Astrocyte of the hippocampus (primary cell): ENCODE measurements at regions not wholly inside any gene's neighbourhood (a gene's known extent, or its start where the extent isn't known, plus 50 kb on each side); places are given as distances from the start of the nearest gene placed in this dataset.

Experiments
- DNase-seq: peaks from one replicate; pipeline ENCODE4 v3.0.0; 2011; ENCODE audit warnings: low read depth, low spot score

- no peak for DNase-seq
These were observed 55.6 kb downstream of the MRPL32 start for GRCh38 chr7:42987648-42988214.

DNA sequence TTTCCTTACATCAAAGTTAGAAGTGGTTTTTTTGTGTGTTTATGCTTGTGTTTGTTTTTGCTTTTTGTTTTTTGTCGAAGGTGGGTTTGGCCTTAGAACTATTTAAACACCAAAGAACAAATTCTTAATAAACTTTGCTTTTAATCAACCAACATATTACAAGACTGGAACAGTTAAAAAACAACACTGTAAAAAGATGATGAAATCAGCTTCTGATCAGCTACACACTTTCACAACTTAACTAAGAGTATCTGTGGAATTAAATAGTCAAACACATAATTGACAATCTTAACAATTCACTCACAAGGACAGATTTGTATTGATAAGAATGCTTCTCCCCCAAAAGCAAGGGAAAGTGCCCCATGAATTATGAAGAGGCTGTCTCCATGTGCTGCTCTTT lies 58.8 kb downstream of the MRPL32 start:
- DNase-seq, result no peak

GRCh38 chr7:42991913-42992591 lies 59.9 kb downstream of the MRPL32 start:
- DNase-seq, result no peak

DNA sequence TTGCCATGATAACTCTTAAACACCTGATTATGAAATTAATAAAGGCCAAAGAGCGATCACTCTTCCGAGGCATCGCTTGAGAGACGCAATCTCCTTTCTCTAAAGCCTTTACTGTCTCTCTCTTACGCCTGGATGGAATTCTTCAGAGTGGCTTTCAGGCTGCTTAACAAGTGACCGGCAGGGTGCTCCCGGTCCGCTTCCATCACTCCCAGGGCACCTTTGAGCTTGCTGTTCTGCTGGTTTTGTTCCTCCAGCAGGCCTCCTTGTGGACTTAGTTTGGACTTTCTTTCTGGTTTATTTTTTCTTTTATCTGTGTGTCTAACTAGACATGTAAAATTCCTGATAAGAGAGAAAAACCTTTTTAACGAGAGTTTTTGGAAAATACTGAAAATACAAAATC lies 60.9 kb downstream of the MRPL32 start:
- no peak for DNase-seq

GRCh38 chr7:42994096-42994495 lies 61.9 kb downstream of the MRPL32 start:
- no peak for DNase-seq

- DNase-seq, result no peak
These were observed 65.4 kb downstream of the MRPL32 start for GRCh38 chr7:42997611-42998010.

GRCh38 chr7:43004082-43004481 lies 71.9 kb downstream of the MRPL32 start:
- DNase-seq, result no peak

DNA sequence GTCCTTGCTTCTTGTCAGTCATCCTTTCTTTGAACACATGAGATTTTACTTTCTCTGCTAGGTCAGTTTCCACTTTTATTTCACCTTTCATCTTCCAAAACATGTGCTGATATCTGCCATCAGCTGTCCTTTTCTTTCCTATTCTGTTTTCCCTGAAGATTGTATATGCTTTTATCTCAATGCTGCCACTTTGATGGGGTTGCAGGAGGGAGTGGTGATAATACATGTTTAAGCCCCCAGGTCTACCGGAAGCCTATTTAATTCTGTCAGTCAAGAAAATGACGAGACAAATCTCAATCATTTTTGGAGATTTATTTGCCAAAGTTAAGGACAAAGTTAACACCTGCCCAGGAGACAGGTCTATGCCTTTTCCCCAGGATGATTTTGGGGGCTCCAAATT lies 73.8 kb downstream of the MRPL32 start:
- DNase-seq, result no peak

- DNase-seq, result no peak
These were observed 77.9 kb downstream of the MRPL32 start for GRCh38 chr7:43010061-43010460.

- no peak for DNase-seq
These were observed 79.7 kb downstream of the MRPL32 start for GRCh38 chr7:43011879-43012278.

DNA sequence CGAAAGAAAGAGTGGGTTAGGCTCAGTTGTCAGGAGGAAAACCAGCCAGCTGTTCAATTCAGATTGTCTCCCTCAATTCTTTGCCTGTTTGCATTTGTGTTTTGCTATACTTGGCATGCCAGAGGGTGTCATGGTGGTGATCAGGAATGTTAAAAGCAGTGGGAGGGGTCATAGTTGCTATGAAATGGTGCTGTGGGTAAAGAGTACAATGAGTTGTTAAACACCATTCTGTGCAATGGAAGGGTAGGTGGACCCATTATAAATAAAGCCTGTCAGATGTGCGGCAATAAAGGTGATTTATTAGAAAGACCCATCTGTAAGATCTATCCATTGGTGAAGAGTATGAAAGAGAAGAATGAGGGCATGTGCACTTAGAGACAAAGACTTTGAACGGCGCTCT lies 82.2 kb downstream of the MRPL32 start:
- DNase-seq, result no peak

GRCh38 chr7:43015301-43015700 lies 83.1 kb downstream of the MRPL32 start:
- no peak for DNase-seq

GRCh38 chr7:43018446-43018845 lies 86.3 kb downstream of the MRPL32 start:
- DNase-seq, result peak; percentile 2

GRCh38 chr7:43021431-43021830 lies 89.3 kb downstream of the MRPL32 start:
- DNase-seq, result peak; percentile 34

GRCh38 chr7:43022008-43022407 lies 89.8 kb downstream of the MRPL32 start:
- DNase-seq, result peak; percentile 2

- no peak for DNase-seq
These were observed 79.1 kb upstream of the HECW1 start for GRCh38 chr7:43033369-43033768.

GRCh38 chr7:43034535-43035002 lies 77.9 kb upstream of the HECW1 start:
- DNase-seq, result no peak

GRCh38 chr7:43037531-43037930 lies 74.9 kb upstream of the HECW1 start:
- no peak for DNase-seq

DNA sequence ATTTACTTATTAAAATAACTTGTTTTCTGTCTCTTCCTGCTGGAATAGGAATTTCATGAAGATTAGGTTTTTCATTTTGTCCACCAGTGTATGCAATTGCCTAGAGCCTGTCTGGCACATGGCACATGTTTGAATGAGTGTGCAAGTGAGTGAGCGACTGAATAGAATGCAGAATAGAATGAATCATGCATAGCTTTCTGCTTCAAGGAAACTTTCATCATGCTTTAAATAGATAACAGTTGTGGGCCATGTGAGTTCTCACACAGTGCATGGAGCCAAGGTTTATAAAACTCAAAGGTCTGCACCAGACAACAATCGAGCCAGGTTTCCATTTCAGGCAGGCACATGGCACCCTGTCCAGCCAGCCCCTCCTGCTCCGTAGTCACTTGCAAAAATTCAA lies 74.2 kb upstream of the HECW1 start:
- DNase-seq, result peak; percentile 24

- no peak for DNase-seq
These were observed 73.1 kb upstream of the HECW1 start for GRCh38 chr7:43039346-43039745.

DNA sequence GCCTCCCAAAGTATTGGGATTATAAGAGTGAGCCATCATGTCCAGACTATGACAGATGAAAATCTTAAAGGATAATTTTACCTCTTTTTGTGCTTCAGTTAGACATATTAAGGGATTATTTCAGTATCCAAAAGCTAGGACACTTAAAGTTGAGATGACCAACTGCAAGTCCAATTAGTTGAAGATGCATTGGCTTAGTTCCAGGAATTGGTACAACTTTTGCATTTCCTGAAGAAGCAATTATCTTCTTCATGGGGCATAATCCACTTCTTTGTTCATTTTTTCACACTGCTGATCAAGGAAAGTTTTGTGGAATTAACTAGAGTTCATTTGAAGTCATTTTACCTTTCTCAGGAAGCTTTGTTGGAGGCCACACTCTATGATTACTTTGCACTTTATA lies 72.0 kb upstream of the HECW1 start:
- no peak for DNase-seq

- DNase-seq, result no peak
These were observed 71.3 kb upstream of the HECW1 start for GRCh38 chr7:43041105-43041504.

DNA sequence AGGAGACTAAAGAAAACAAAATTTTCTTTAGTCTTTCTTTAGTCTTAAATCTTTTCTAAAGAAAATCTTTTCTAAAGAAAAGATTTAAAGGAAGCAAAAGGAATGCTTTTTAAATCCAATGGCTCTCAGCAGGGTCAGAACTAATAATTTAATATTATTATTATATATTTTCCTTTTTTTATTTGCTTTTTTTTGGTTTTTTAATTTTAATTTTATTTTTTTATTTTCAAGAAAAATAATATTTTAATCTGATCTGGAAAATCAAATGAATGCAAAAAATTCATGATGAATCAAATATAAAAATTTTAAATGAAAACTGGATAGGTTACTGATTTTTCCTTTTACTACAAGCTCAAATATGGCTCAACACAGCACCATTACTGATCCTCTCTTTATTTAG lies 70.7 kb upstream of the HECW1 start:
- no peak for DNase-seq

DNA sequence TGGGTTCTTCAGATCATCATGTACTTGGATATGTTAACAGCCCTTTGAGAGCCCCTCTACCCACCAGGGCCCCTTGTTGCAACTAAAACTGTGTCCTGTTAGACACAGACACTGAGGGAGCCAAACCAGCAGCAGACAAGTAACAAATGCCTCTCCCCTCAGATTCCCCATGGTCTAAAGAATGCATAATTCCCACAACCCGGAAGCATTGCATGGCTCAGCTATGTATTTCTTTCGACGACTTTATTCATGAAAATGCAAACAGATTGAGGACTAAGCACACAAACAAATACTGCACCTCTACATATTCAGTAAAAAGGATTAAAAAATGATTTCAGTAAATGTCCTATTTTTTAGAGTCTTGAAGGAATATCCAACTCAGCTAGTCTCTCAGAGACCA lies 70.1 kb upstream of the HECW1 start:
- DNase-seq, result no peak
